Endodermal cell (in vitro differentiated cells): ENCODE measurements at regions not wholly inside any gene's neighbourhood (a gene's known extent, or its start where the extent isn't known, plus 50 kb on each side); places are given as distances from the start of the nearest gene placed in this dataset.

Experiments used
- DNase-seq: peaks from one replicate; pipeline ENCODE4 v3.0.0-alpha.2; 2017
- H3K27ac ChIP-seq: 2 replicates; pipeline ENCODE4 v1.5.1; 2013; ENCODE audit warnings: mild to moderate bottlenecking, low read depth, low read length, moderate library complexity
- H3K27me3 ChIP-seq: 2 replicates; pipeline ENCODE4 v1.6.1; 2013; ENCODE audit warnings: mild to moderate bottlenecking, low read length, moderate library complexity; ENCODE audit not compliant: insufficient read depth, control insufficient read depth, poor library complexity, severe bottlenecking
- H3K36me3 ChIP-seq: 2 replicates; pipeline ENCODE4 v1.7.0; 2013; ENCODE audit warnings: mild to moderate bottlenecking, low read length, moderate library complexity; ENCODE audit not compliant: control insufficient read depth, insufficient read depth
- H3K4me1 ChIP-seq: one replicate; pipeline ENCODE4 v1.7.0; 2013; ENCODE audit warnings: low read length; ENCODE audit not compliant: control insufficient read depth, insufficient read depth
- H3K4me3 ChIP-seq: 2 replicates; pipeline ENCODE4 v1.5.1; 2013; ENCODE audit warnings: mild to moderate bottlenecking, low read length, moderate library complexity
- H3K9ac ChIP-seq: 2 replicates; pipeline ENCODE4 v1.6.1; 2013; ENCODE audit warnings: mild to moderate bottlenecking, low read length, moderate library complexity; ENCODE audit not compliant: poor library complexity, severe bottlenecking; ENCODE audit errors: extremely low read depth
- H3K9me3 ChIP-seq: 2 replicates; pipeline ENCODE4 v1.6.1; 2013; ENCODE audit warnings: mild to moderate bottlenecking, low read length, moderate library complexity; ENCODE audit not compliant: control insufficient read depth
- H3K27ac Mint-ChIP-seq: 2 replicates; pipeline ENCODE4 v1.8.0; 2020; ENCODE audit warnings: mixed read lengths
- H3K27me3 Mint-ChIP-seq: 2 replicates; pipeline ENCODE4 v1.8.0; 2021; ENCODE audit warnings: mild to moderate bottlenecking, mixed read lengths; ENCODE audit not compliant: insufficient read depth
- H3K36me3 Mint-ChIP-seq: 2 replicates; pipeline ENCODE4 v1.8.0; 2020; ENCODE audit warnings: low read depth, mixed read lengths
- H3K4me1 Mint-ChIP-seq: 2 replicates; pipeline ENCODE4 v1.8.0; 2020; ENCODE audit warnings: mixed read lengths
- H3K4me3 Mint-ChIP-seq: 2 replicates; pipeline ENCODE4 v1.8.0; 2020; ENCODE audit warnings: mild to moderate bottlenecking, moderate library complexity, mixed read lengths
- H3K9me3 Mint-ChIP-seq: 2 replicates; pipeline ENCODE4 v1.8.0; 2020; ENCODE audit warnings: mild to moderate bottlenecking, mixed read lengths
- CTCF ChIP-seq: fragments of 200-600 bp; sonication (generic); conservative IDR thresholded peaks from 2 replicates; pipeline ENCODE4 v1.5.0; 2021; ENCODE audit warnings: antibody characterized with exemption, mild to moderate bottlenecking
- WGBS, 2 experiments: methylation state at CpG; one replicate each; pipeline versions ENCODE4 v1.1.5 to v1.1.7; 2013; ENCODE audit warnings: missing lambda C conversion rate in 2 of 2, mixed read lengths in 1 of 2; ENCODE audit not compliant: insufficient coverage in 1 of 2, insufficient read length in 1 of 2; 5-methylcytosine and 5-hydroxymethylcytosine counted together

- Histone ChIP-seq H3K9ac (no peak overlapping the region), H3K27ac (peak overlapping the region; percentile 36), H3K4me3 (no peak overlapping the region), H3K9me3 (no peaks in the 10 kb centered on the region), H3K4me1 (peaks cover 10% of the 10 kb centered on the region), H3K36me3 (no peaks in the 10 kb centered on the region), H3K27me3 (no peaks in the 10 kb centered on the region)
- Mint-ChIP-seq H3K36me3 (no peaks in the 10 kb centered on the region), H3K27ac (no peak overlapping the region), H3K27me3 (no peaks in the 10 kb centered on the region), H3K4me3 (no peak overlapping the region), H3K9me3 (no peaks in the 10 kb centered on the region), H3K4me1 (peaks cover 15% of the 10 kb centered on the region)
- no peak for TF ChIP-seq CTCF
- no peak for DNase-seq
- WGBS, 2 experiments = 45 to 72% methylated on average over 2 to 4 of the region's 5 CpGs
Observed at GRCh38 chr7:121479466-121479865, 83.4 kb upstream of the FAM3C start.

- TF ChIP-seq CTCF = no peak
- Histone ChIP-seq H3K27ac (no peak overlapping the region), H3K4me3 (no peak overlapping the region), H3K4me1 (peaks cover 10% of the 10 kb centered on the region), H3K36me3 (no peaks in the 10 kb centered on the region), H3K27me3 (no peaks in the 10 kb centered on the region), H3K9ac (no peak overlapping the region), H3K9me3 (no peaks in the 10 kb centered on the region)
- H3K4me1 Mint-ChIP-seq = peaks cover 31% of the 10 kb centered on the region
- 96 to 98% methylated on average over 2 of the region's 2 CpGs for WGBS, 2 experiments
- no peaks in the 10 kb centered on the region for H3K9me3 Mint-ChIP-seq
- no peak overlapping the region for H3K27ac Mint-ChIP-seq
- H3K4me3 Mint-ChIP-seq = no peak overlapping the region
- H3K27me3 Mint-ChIP-seq = no peaks in the 10 kb centered on the region
- H3K36me3 Mint-ChIP-seq = no peaks in the 10 kb centered on the region
- DNase-seq = no peak
Observed at GRCh38 chr7:121475806-121476205, 79.7 kb upstream of the FAM3C start.

GRCh38 chr7:121474301-121474673, 78.2 kb upstream of the FAM3C start:
- no peaks in the 10 kb centered on the region for H3K36me3 Mint-ChIP-seq
- no peak for DNase-seq
- Histone ChIP-seq H3K4me3 (no peak overlapping the region), H3K27ac (no peak overlapping the region), H3K27me3 (no peaks in the 10 kb centered on the region), H3K9me3 (no peaks in the 10 kb centered on the region), H3K4me1 (no peaks in the 10 kb centered on the region), H3K36me3 (no peaks in the 10 kb centered on the region), H3K9ac (no peak overlapping the region)
- H3K4me1 Mint-ChIP-seq = peaks cover 18% of the 10 kb centered on the region
- WGBS, 2 experiments = 92% methylated on average over 1 of the region's 1 CpG; no CpG with 5 or more reads in 1 of the 2 experiments
- no peak for TF ChIP-seq CTCF
- no peaks in the 10 kb centered on the region for H3K27me3 Mint-ChIP-seq
- no peaks in the 10 kb centered on the region for H3K9me3 Mint-ChIP-seq
- H3K4me3 Mint-ChIP-seq = no peak overlapping the region
- peak overlapping the region; percentile 6 for H3K27ac Mint-ChIP-seq
